GM23248 (cell line): ENCODE measurements at regions not wholly inside any gene's neighbourhood (a gene's known extent, or its start where the extent isn't known, plus 50 kb on each side); places are given as distances from the start of the nearest gene placed in this dataset.

ENCODE experiments used
- DNase-seq: peaks from one replicate; pipeline ENCODE4 v3.0.0-alpha.2; 2015
- H2AFZ ChIP-seq: fragments of 200-600 bp; sonication (generic); 2 replicates; pipeline ENCODE4 v1.6.1; 2016; ENCODE audit warnings: antibody characterized with exemption
- H3F3A ChIP-seq: fragments of 200-600 bp; sonication (generic); 2 replicates; pipeline ENCODE4 v1.6.1; 2016; ENCODE audit warnings: mild to moderate bottlenecking, antibody characterized with exemption, mixed run types; ENCODE audit not compliant: insufficient read depth
- H3K27ac ChIP-seq: fragments of 200-600 bp; sonication (generic); 2 replicates; pipeline ENCODE4 v1.5.1; 2016; ENCODE audit warnings: mild to moderate bottlenecking
- H3K27me3 ChIP-seq: fragments of 200-600 bp; sonication (generic); replicated peaks from 2 replicates; pipeline ENCODE4 v1.6.1; 2016; ENCODE audit warnings: mild to moderate bottlenecking; ENCODE audit not compliant: insufficient read depth
- H3K36me3 ChIP-seq: fragments of 200-600 bp; sonication (generic); 2 replicates; pipeline ENCODE4 v1.6.1; 2016; ENCODE audit warnings: low read depth, mild to moderate bottlenecking
- H3K4me1 ChIP-seq: fragments of 200-600 bp; sonication (generic); 2 replicates; pipeline ENCODE4 v1.6.1; 2016; ENCODE audit warnings: mild to moderate bottlenecking; ENCODE audit not compliant: insufficient read depth
- H3K4me2 ChIP-seq: fragments of 200-600 bp; sonication (generic); one replicate; pipeline ENCODE4 v1.6.1; 2016; ENCODE audit warnings: mild to moderate bottlenecking; ENCODE audit not compliant: unreplicated experiment
- H3K4me3 ChIP-seq: fragments of 200-600 bp; sonication (generic); 2 replicates; pipeline ENCODE4 v1.5.1; 2016; ENCODE audit warnings: mild to moderate bottlenecking
- H3K79me2 ChIP-seq: fragments of 200-600 bp; sonication (generic); 2 replicates; pipeline ENCODE4 v1.6.1; 2016; ENCODE audit warnings: mild to moderate bottlenecking; ENCODE audit not compliant: insufficient read depth
- H3K9ac ChIP-seq: fragments of 200-600 bp; sonication (generic); 2 replicates; pipeline ENCODE4 v1.6.1; 2016; ENCODE audit warnings: mild to moderate bottlenecking
- H3K9me2 ChIP-seq: fragments of 200-600 bp; sonication (generic); 2 replicates; pipeline ENCODE4 v1.6.1; 2016; ENCODE audit warnings: mixed run types, mild to moderate bottlenecking, moderate library complexity; ENCODE audit not compliant: insufficient read depth
- H3K9me3 ChIP-seq: fragments of 200-600 bp; sonication (generic); one replicate; pipeline ENCODE4 v1.6.1; 2017; ENCODE audit warnings: low read depth
- H4K20me1 ChIP-seq: fragments of 200-600 bp; sonication (generic); 2 replicates; pipeline ENCODE4 v1.6.0; 2016; ENCODE audit not compliant: insufficient read depth
- EZH2 ChIP-seq: fragments of 200-600 bp; sonication (generic); IDR thresholded peaks from 2 replicates; pipeline ENCODE4 v1.6.1; 2018; ENCODE audit warnings: antibody characterized with exemption, mild to moderate bottlenecking; ENCODE audit not compliant: insufficient read depth, poor library complexity, severe bottlenecking
- EZH2phosphoT487 ChIP-seq: fragments of 200-600 bp; sonication (generic); IDR thresholded peaks from 2 replicates; pipeline ENCODE4 v1.6.1; 2018; ENCODE audit warnings: antibody characterized with exemption, moderate library complexity, mild to moderate bottlenecking, low read depth; ENCODE audit not compliant: insufficient read depth
- WGBS, 2 experiments: methylation state at CpG; one replicate each; pipeline ENCODE4 v1.1.6; 2015 to 2017; ENCODE audit warnings: low lambda C conversion rate in 2 of 2, low coverage in 1 of 2; ENCODE audit errors: missing lambda C conversion rate in 2 of 2; 5-methylcytosine and 5-hydroxymethylcytosine counted together
- in situ Hi-C: fragments of 300-500 bp; cut with MboI; formaldehyde crosslinking; loops from 2 replicates; pipeline ENCODE4 v1.15.0; 2020

DNA sequence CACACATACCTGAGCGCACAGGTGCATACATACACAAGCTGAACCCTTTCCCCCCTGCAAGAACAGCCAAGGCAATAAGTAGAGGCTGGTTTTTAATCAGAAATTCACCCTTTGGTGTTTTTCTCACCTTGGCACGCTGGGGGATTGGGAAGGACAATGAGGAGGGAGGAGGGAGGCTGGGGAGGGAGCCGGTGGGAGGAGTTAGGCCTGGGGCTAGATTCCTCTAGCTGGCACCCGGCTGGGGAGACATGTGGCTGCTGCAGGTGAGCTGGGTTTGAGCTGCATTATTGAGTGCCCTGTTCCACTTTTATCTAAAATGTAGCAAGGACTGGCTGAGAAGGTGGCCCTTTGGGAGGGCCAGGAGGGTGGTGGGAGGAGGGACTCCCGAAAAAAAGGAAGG, 97.8 kb upstream of the CSF3R start:
- Histone ChIP-seq H3K27me3 (peaks cover 10% of the 10 kb centered on the region), H3K9me2 (no peaks in the 10 kb centered on the region), H3K79me2 (no peaks in the 10 kb centered on the region), H3F3A (no peaks in the 10 kb centered on the region), H3K4me2 (no peak overlapping the region), H2AFZ (no peak overlapping the region), H3K4me1 (no peaks in the 10 kb centered on the region), H3K9ac (no peak overlapping the region), H3K27ac (no peak overlapping the region), H4K20me1 (no peaks in the 10 kb centered on the region), H3K36me3 (no peaks in the 10 kb centered on the region), H3K9me3 (no peaks in the 10 kb centered on the region), H3K4me3 (no peak overlapping the region)
- no peak for TF ChIP-seq EZH2phosphoT487
- TF ChIP-seq EZH2: no peak
- in situ Hi-C loops: no loop called here
- 11 to 14% methylated on average over 4 to 5 of the region's 5 CpGs for WGBS, 2 experiments
- DNase-seq: no peak

DNA sequence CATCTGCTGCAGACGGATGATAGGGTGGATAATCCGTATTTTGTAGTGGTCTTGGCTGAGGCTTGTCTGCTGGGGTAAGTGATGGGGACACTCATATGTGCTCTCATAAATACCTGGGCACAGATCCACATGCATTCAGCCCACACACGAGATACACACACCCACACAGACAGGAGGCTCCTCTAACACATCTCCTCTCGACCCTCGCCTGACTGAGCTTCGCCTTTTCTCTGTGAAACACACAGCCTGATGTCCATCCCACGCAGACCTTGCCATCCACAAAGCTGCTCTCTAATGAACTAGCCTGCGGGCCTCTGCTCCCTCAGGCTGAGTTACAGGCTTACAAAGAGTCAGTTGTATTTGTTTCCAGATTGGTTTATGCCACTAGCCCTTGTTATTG, 96.3 kb upstream of the CSF3R start:
- WGBS, 2 experiments: 39% methylated on average over 8 of the region's 8 CpGs
- Histone ChIP-seq H3K9me3 (no peaks in the 10 kb centered on the region), H3K4me2 (no peak overlapping the region), H3K4me3 (no peak overlapping the region), H2AFZ (no peak overlapping the region), H3K79me2 (no peaks in the 10 kb centered on the region), H3K9me2 (no peaks in the 10 kb centered on the region), H3F3A (no peaks in the 10 kb centered on the region), H3K27ac (no peak overlapping the region), H3K36me3 (no peaks in the 10 kb centered on the region), H3K27me3 (peaks cover 12% of the 10 kb centered on the region), H3K9ac (no peak overlapping the region), H3K4me1 (no peaks in the 10 kb centered on the region), H4K20me1 (no peaks in the 10 kb centered on the region)
- in situ Hi-C loops: no loop called here
- DNase-seq: no peak
- TF ChIP-seq EZH2 (no peak), EZH2phosphoT487 (no peak)

DNA sequence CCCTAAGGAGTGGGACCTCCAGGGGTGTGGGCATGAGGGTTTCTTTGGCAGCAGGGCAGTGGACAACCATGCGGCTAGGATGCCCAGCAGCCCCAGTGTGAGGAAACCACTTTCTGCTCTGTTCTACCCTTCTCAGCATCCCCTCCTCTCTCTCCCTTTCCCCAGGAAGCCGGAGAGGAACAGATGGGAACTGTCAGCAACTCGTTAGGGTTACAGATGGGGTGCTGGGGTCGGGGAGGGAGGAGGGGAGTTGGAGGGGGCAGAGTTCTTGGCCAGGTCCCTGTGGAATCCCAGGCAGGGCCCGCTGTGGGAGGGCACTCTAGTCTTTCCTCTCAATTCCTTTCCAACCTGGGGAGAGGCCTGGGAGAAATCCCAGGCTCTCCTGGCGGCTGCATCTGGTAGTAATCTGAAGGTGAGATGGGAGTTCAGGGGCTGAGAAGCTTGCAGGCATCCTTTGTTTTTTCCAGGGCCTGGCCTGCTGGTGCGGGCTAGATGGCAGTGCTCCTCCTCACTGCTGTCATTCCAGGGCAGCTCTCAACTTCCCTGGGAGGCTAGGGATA, 93.9 kb upstream of the CSF3R start:
- no peak overlapping the region for H3K4me2 ChIP-seq
- no peaks in the 10 kb centered on the region for H3F3A ChIP-seq
- no peaks in the 10 kb centered on the region for H3K4me1 ChIP-seq
- H3K36me3 ChIP-seq: no peaks in the 10 kb centered on the region
- H3K9ac ChIP-seq: no peak overlapping the region
- TF ChIP-seq EZH2phosphoT487: no peak
- no peak for TF ChIP-seq EZH2
- in situ Hi-C loops: no loop called here
- no peak overlapping the region for H2AFZ ChIP-seq
- no peak overlapping the region for H3K27ac ChIP-seq
- 25 to 29% methylated on average over 7 of the region's 7 CpGs for whole genome bisulfite sequencing, 2 experiments
- no peak for DNase-seq
- peaks cover 21% of the 10 kb centered on the region for H3K27me3 ChIP-seq
- no peaks in the 10 kb centered on the region for H3K9me2 ChIP-seq
- no peaks in the 10 kb centered on the region for H3K79me2 ChIP-seq
- no peaks in the 10 kb centered on the region for H3K9me3 ChIP-seq
- no peak overlapping the region for H3K4me3 ChIP-seq
- no peaks in the 10 kb centered on the region for H4K20me1 ChIP-seq

- Histone ChIP-seq H3K36me3 (no peaks in the 10 kb centered on the region), H3K4me3 (no peak overlapping the region), H3K9me3 (no peaks in the 10 kb centered on the region), H3K4me2 (no peak overlapping the region), H3K79me2 (no peaks in the 10 kb centered on the region), H3K4me1 (no peaks in the 10 kb centered on the region), H3K9ac (no peak overlapping the region), H4K20me1 (no peaks in the 10 kb centered on the region), H3K27me3 (peaks cover 21% of the 10 kb centered on the region), H3F3A (no peaks in the 10 kb centered on the region), H3K9me2 (no peaks in the 10 kb centered on the region), H3K27ac (no peak overlapping the region), H2AFZ (no peak overlapping the region)
- TF ChIP-seq EZH2: no peak
- no peak for TF ChIP-seq EZH2phosphoT487
- DNase-seq: peak; percentile 61
- 0 to 1% methylated on average over 7 of the region's 7 CpGs for WGBS, 2 experiments
- in situ Hi-C loops: no loop called here
Observed at GRCh38 chr1:36576118-36576517, 93.4 kb upstream of the CSF3R start.

DNA sequence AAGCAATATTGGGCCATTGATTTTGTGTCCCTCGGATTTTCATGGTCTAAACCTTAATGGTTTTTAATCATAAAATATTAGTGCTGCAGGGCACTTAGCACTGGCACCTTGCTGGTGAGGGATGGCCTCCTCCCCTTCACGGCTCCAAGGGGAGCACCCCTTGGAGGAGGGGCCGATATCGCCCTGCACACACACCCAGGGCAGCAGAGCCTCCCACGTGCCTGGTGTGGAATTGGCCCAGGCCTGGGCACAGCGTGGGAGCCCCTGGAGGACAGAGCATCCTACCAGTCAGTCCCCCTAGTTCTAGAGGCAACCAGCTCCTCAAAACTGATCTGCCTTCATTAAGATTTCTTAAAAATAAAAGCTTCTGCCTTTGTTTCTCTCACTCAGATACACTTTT, 90.7 kb upstream of the CSF3R start:
- no peak for TF ChIP-seq EZH2phosphoT487
- H3K27me3 ChIP-seq: peaks cover 21% of the 10 kb centered on the region
- DNase-seq: no peak
- no peak overlapping the region for H3K4me3 ChIP-seq
- H4K20me1 ChIP-seq: no peaks in the 10 kb centered on the region
- no peaks in the 10 kb centered on the region for H3K79me2 ChIP-seq
- in situ Hi-C loops: no loop called here
- no peak overlapping the region for H2AFZ ChIP-seq
- H3K9ac ChIP-seq: no peak overlapping the region
- no peaks in the 10 kb centered on the region for H3K4me1 ChIP-seq
- no peaks in the 10 kb centered on the region for H3F3A ChIP-seq
- no peaks in the 10 kb centered on the region for H3K9me3 ChIP-seq
- no peak overlapping the region for H3K27ac ChIP-seq
- H3K4me2 ChIP-seq: no peak overlapping the region
- no peaks in the 10 kb centered on the region for H3K36me3 ChIP-seq
- 37 to 38% methylated on average over 6 of the region's 6 CpGs for WGBS, 2 experiments
- H3K9me2 ChIP-seq: no peaks in the 10 kb centered on the region
